GM19463 (cell line): ENCODE measurements at regions not wholly inside any gene's neighbourhood (a gene's known extent, or its start where the extent isn't known, plus 50 kb on each side); places are given as distances from the start of the nearest gene placed in this dataset.

ENCODE experiments used
- ATAC-seq: cut with Tn5 transposase; IDR thresholded peaks from one replicate; pipeline ENCODE4 v1.9.1; 2021; ENCODE audit warnings: mild to moderate bottlenecking, moderate library complexity; ENCODE audit not compliant: unreplicated experiment

DNA sequence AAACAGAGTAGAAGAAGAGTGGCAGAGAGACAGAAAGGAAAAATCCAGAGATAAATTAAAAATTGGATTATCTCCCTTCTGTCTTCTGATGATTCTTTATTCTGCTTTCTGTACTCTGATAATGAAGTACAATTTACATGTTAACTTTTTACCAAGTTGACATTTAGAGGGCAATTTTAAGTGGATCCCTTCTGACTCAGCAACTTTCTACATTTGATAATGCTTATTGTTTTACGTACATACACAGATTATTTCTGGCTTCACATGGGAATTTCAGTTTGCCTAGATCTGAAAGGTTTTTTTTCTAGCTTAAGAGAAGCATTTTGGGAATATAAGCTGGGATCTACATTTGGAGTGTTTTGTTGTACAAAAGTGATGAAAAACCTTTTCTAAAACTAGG, 491.3 kb downstream of the OTOL1 start:
- no peak for ATAC-seq

DNA sequence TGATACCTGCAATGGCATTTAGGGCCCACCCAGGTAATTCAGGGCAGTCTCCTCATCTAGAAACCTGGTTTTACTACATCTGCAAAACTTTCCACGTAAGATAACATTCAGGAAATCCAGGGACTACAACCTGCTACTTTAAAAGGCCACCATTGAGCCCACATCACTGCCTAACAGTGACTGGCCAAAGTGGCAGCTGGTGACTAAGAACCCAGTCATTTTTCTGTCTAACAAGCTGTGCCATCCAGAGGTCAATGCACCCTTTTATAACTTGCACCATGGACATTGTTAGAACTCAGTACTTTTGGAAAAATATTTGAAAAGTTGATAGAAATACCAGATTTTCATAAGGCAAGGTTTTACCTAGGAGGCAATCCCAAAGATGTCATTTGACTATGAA, 492.4 kb downstream of the OTOL1 start:
- no peak for ATAC-seq

DNA sequence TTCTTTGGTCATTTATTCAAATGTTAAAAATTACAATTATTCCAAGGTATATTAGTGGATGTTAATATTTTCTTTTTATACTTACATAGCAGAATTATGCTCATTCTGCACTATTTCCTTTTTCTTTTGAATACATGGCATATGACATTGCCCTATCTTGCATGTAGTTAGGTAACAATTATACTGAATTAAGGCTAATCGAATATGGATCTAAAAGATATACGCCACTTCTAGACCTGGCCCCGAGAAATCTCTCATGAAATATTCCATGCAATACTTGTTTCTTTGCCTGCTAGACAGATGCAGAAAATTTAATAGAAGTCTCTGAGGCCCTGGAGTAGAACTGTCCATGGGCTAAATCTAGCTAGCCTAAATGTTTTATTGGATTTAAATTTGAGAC, 493.4 kb downstream of the OTOL1 start:
- ATAC-seq: no peak

DNA sequence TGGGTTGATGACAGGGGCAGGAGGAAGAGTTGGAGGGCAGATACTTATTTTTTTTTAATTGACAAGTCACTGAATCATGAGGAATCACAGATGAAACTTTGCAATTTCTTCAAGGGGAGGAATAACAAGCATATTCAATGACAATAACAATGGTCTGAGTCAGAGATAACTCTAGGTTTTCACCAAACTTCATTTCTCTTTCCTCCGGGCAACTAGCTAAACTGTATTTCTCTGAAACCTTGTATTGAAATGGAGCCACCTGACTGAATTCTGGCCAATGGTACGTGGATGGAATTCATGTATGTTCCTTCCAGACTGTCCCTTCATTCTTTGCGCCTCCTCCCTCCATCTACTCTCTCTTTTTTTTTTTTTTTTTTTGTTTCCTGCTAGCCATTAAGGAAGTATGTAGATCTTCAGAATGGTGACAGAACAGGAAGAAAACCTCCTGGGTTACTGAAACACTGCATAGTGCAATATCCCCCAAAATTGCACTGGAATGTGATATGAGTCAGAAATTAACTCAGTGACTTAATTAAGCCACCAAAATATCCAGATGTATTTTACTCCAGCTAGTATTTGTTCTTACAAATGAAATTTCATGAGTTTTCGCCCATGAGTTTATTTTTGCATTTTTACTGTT, 495.4 kb downstream of the OTOL1 start:
- ATAC-seq: no peak

DNA sequence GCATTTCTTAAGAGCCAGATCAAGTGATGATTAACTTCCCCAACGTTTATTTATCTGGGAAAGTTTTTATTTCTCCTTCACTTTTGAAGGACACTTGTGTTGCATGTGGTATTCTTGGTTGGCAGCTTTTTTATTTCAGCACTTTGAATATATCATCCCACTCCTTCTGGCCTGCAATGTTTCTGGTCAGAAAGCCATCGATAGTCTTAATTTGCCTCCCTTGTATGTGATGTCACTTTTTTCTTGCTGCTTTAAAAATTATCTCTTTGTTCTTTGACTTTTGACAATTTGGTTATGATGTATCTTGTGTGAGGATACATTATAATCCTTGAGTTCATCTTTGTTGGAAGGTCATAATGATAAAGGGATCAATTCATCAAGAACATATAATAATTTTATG, 503.2 kb downstream of the OTOL1 start:
- ATAC-seq: no peak

DNA sequence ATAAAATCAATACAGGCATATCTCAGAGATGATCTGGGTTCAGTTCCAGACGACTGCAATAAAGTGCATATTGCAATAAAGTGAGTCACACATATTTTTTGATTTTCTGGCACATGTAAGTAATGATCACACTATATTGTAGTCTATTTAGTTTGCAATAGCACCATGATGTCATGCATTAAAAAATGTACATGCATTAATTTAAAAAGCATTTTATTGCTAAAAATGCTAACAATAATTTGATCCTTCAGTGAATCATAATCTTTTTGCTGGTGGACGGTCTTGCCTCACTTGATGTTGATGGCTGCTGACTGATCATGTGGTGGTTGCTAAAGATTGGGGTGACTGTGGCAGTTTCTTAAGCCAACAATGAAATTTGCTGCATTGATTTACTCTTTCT, 511.1 kb downstream of the OTOL1 start:
- ATAC-seq: no peak

DNA sequence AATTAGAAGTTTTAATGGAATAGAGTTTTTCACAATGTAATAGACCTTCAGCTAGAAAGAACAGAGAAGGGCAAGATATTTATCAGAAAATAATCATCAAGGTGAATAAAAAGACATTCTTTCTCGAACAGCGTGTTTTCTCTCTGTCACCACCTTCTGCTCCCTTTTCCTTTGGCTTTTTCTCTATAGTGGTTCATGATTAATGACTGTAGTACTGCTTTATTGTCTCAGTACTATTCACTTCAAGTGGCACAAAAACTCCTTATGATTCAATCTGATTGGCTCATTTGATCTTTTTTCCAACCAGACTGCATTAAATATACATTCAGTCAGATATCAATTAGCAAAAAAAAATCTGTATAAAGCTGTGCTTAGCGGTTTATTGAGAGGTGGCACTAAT, 516.0 kb downstream of the OTOL1 start:
- no peak for ATAC-seq

DNA sequence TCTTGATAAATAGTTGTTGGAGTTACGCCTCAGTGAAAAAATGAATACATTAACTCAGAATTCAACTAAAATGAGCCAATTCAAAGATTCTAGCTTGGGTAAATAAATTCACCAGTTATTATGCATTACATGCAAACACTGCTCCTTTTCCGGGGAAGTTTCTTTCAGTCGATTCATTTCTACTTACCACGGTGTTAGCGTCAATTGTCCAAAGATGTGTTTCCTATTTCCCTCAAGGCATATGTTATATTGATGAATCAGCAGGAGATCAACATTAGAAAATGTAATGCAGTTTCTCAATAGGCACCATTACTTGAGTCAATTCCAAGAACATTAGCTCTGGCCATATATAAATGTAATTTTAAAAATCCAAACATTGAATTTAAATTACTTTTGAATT, 517.7 kb downstream of the OTOL1 start:
- no peak for ATAC-seq

DNA sequence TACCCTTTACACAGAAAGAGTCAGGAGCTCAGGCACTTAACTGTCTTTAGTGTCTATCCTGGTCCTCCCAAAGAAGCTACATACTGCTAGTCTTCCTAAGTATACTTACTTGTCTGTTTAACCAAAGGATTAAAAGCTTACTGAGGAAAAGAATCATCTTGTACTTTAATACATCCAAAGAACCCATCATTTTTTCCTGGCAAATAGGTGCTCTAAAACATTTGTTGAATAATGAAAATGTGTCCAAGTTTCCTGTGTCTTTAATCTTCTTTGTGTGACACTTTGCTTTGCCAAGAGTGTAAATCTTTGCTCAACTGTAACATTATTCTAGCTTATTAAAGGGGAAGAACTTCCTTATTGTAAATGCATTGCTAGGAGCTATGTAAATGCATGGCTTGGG, 519.2 kb downstream of the OTOL1 start:
- ATAC-seq: no peak

DNA sequence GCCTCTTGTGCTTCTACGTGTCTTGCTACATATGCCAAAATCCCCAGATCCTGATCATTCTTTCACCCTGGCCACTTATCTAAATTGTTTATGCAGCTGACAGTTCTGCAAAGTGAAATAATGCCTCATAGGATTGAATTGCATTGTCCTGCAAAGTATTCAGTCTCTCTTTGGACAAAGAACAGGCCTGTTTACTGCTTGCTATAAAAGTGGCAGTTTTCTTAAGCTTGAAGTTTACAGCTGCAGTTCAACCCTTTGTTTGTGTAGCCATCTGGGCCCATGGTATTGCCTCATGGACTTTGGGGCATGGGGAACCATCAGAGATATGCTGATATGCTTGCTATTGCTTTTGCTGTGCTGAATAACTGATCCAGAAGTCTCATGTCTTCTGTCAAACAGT, 523.2 kb downstream of the OTOL1 start:
- ATAC-seq: no peak

DNA sequence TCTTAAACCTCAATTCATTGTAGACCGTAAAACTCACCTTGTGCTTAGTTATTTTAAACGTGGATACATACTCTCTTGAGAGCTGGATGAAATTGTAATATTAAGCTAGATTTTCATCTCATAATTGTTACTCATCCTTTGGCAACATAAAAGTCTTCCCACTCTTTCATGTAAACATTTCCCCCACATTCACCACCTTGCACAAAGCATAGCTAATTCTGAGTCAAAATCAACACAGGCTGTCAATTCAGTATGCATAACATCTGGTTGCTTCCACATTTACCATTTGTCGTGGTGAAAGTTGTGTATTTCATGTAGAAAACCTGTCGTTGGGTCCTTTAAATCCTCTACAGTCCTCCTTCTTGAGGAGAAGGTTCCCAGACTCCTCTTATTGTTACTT, 524.6 kb downstream of the OTOL1 start:
- ATAC-seq: no peak

DNA sequence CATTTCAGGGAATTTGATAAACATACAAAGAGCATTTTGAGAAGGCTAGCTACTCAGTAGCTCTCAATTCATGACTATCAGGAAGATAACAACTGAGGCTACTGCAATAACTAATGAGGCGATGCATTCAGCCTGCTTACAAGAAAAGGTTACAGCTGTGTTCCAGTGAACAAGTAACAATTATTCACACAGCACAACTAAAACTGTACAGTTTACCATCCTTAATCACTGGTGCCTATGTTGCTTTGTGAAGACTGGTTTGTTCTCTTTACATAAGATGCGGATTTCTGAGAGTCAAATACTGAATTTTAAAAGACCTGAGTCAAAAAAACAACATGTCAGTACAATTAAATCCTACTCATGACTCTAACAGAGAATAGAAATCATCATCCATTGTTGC, 526.3 kb downstream of the OTOL1 start:
- no peak for ATAC-seq

DNA sequence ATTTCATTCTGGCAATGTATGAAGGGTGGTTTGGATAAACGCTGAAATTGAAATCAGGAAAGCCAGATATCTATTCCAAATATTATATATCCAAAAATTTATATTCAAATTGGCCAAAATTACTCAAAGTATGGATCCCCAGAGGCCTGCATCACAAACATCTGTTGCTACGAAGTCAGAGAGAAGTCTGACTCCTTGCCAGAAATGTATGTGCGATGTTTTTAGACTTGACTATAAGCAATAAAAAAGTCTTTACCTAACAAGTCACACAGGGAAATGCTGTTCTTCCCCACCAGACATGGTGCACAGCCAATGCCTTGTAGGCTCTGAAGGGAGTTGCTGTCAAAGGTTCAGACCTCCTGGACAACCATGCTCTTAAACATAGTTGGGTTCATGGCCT, 533.1 kb downstream of the OTOL1 start:
- ATAC-seq: no peak

DNA sequence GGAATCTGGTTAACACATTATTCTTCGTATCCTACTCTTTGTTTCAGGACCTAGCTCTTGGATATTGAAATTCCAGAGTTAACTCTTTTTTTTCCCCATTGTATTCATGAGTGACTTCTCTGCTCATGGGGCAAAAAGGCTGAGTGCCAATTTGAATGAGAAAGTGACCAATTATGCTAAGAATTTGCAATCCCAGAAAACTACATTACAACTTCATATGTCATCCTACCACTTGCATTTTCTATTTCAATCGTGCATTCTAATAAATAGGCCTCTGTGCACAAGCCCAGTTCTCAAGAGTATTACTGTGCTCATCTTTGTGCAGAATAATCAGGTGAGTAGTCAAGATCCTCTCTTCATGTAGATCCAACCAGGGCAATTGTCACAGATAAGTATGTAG, 537.8 kb downstream of the OTOL1 start:
- no peak for ATAC-seq

DNA sequence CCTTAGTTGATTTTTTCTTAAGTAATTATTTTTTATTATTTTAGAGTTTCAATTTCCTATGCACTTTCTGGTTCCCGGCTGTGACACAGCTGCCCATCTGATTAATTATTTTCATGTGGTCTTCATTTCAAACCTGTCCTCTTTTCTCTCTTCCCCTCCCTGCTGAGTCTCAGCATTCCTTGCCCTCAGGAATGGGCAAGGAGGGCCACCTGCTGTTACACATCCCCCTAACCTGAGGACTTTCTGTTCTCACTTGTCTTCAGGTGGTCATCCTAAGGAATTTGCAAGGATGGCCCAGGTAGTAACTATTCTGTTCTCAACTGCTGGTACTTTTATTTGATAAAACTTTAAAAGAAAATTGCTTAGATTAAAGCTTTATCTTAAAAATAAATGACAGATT, 545.0 kb downstream of the OTOL1 start:
- no peak for ATAC-seq

DNA sequence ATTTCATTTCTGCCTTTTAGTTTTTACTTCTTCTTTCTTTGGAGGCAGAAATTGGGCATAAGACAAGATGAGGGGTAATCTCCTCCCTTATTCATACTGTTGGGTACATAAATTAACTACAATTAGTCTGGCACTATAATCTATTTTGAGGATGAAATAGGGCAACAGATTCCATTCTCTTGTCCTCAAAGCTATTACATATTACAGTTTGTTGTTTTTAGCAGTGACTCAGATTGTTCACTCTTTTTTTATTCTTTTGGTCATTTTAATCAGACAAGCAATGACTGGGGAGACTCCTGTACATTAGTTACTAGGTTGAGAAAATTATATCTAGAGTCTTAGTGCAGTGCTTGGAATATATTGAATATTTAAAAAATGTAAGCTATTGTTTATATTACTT, 556.0 kb downstream of the OTOL1 start:
- ATAC-seq: no peak

DNA sequence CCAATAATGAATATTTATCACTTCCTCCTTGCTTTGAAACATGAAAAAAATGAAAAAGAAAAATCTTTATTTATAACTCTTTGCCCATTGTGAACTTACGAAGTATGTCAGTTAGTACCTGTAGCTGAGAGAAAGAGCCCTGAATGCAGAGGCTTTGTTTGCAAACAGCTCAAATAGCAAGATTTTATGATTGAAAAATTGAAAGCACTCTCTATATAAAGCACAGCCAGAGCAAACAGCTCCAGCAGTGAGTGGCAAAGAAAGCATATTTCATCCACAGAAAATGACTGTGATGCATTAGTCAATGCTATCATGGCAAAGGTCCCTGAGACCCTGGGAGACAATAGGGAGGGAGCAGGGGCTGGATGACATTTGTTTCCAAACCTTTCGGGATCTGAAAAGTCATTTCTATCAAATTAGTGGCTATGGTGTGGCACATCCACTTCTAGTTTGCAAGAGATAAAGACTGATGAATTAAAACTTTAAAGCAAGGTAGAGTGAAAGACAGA, 576.1 kb downstream of the OTOL1 start:
- no peak for ATAC-seq

DNA sequence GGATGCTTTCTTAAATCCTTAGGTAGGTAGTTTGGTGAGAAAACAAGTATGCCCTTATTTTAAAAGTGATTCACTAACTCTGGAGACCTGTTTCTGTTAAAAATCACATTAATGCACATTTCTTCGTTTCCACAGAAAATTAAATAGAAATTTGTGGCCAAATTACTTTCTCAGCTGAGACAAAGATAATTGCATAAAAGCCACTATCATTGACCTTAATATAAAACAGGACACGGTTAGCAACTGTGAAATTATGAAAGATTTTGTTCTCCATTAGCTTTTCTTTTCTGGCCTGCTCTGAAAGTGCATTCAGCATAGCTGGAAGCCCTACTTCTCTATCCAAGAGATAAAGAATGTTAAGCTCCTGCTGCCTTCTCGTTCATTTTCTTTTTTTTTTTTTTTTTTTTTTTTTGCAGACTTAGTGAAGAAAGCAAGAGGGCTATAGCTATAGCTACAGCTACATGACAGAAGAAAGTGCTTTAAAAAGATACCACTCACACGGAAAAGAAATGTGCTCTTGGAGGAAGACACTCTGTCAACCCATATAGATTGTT, 576.9 kb downstream of the OTOL1 start:
- ATAC-seq: no peak

DNA sequence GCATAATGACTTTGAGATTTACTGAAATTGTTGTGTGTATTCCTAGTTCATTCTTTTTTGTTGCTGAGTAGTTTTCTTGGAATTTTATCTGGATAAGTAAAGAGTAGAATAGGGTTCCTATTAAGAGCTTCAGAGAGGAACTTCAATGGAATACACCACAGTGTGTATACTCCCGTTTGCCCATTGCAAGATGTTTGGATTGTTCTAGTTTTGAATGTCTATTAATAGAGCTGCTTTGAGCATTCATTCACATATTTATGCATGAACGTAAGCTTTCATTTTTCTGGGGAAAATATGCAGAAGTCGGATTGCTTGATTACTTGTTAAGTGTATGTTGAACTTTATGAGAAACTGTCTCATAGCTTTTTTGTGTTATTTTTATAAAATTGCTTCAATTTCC, 580.5 kb downstream of the OTOL1 start:
- no peak for ATAC-seq

DNA sequence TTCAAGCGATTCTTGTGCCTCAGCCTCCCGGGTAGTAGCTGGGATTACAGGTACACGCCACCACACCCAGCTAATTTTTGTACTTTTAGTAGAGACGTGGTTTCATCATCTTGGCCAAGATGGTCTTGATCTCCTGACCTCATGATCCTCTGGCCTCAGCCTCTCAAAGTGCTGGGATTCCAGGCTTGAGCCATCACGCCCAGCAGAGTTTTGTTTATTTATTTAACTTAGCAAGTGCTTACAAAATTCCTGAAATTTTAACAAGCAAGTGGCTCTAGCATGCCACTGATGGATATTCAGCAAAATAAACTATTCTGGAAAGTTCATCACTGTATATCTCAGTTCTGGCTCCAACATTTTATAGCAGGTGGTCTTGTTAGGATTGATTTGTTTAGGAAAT, 585.9 kb downstream of the OTOL1 start:
- ATAC-seq: no peak

DNA sequence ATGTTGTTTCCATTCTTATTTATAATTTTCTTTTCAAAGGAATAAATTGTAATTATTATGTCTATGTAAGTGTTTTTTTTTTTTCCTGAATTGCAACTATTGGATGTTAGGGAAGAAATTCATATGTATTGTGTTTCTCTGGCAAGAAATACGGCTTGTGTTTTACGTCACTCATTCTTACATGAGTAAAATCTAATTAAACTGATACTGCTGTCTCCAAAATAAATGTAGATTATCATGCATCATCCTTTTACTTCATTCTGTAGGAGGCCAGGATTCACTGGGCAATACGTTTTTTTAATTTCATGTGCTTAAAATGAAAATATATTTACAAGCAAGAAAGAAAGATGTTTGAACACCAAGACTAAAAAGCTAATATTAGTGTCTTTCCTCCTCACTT, 590.8 kb downstream of the OTOL1 start:
- no peak for ATAC-seq

DNA sequence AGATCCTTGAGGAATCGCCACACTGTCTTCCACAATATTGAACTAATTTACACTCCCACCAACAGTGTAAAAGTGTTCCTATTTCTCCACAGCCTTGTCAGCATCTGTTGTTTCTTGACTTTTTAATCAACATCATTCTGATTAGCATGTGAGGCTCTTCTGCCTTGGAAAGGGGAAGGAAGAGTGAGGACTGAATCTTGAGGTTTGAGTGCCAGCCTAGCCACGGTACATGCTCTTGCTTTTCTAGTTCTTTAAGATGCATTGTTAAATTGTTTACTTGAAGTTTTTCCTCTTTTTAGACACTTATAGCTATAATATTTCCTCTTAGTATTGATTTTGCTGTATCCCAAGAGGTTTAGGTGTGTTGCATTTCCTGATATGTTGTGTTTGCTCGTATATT, 596.1 kb downstream of the OTOL1 start:
- ATAC-seq: no peak

DNA sequence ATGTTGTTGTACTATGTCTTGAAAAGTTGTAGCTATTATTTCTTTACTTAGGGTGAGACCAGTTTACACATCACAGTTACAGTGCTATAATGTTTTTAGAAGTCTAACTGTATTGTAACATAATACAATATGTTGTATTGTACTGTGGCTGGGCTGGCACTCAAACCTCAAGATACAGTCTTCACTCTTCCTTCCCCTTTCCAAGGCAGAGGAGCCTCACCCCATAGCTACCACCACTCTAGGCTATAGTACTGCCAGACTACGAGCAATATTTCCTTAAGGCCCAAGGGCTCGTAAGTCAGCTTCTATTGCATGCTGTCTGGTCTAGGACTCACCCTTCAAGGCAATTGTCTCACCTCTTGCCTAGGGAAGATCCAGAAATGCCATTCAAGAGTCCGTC, 597.7 kb downstream of the OTOL1 start:
- no peak for ATAC-seq
